AG04450 (cell line): ENCODE measurements at regions not wholly inside any gene's neighbourhood (a gene's known extent, or its start where the extent isn't known, plus 50 kb on each side); places are given as distances from the start of the nearest gene placed in this dataset.
A peak's percentile ranks its signal among the peaks of the same experiment; 100 is the strongest.

Experiments
- CTCF ChIA-PET: fragments of 300-600, 350-600 bp; formaldehyde crosslinking; extraction: SDS; loops from one replicate; lab custom pipeline; 2022; ENCODE audit warnings: antibody characterized with exemption, inconsistent platforms; lab: Charles Lee
- POLR2A ChIA-PET: fragments of 350-600 bp; formaldehyde crosslinking; extraction: SDS; loops from one replicate; lab custom pipeline; 2021; ENCODE audit warnings: antibody characterized with exemption, inconsistent platforms; lab: Yijun Ruan, JAX
- DNase-seq: peaks from one replicate; pipeline ENCODE4 v3.0.0-alpha.2; 2011; ENCODE audit warnings: low read depth, low spot score
- H3K27ac ChIP-seq: one replicate; pipeline ENCODE4 v1.5.1; 2012; ENCODE audit warnings: low read depth, low read length, control low read depth
- H3K27me3 ChIP-seq: one replicate; pipeline ENCODE4 v1.6.0; 2012; ENCODE audit warnings: low read length; ENCODE audit not compliant: control insufficient read depth, insufficient read depth
- H3K4me3 ChIP-seq: 2 replicates; pipeline ENCODE4 v1.5.1; 2011; ENCODE audit warnings: mild to moderate bottlenecking, low read depth, low read length, control low read depth
- H3K9me3 ChIP-seq: 2 replicates; pipeline ENCODE4 v1.5.1; 2012; ENCODE audit warnings: low read length; ENCODE audit not compliant: control insufficient read depth, insufficient read depth
- TF ChIP-seq, protein P1 (sequence below): IDR thresholded peaks from 2 replicates; pipeline ENCODE4 v1.5.1; 2011; ENCODE audit warnings: low read depth, low read length, control low read depth, inconsistent platforms

DNA sequence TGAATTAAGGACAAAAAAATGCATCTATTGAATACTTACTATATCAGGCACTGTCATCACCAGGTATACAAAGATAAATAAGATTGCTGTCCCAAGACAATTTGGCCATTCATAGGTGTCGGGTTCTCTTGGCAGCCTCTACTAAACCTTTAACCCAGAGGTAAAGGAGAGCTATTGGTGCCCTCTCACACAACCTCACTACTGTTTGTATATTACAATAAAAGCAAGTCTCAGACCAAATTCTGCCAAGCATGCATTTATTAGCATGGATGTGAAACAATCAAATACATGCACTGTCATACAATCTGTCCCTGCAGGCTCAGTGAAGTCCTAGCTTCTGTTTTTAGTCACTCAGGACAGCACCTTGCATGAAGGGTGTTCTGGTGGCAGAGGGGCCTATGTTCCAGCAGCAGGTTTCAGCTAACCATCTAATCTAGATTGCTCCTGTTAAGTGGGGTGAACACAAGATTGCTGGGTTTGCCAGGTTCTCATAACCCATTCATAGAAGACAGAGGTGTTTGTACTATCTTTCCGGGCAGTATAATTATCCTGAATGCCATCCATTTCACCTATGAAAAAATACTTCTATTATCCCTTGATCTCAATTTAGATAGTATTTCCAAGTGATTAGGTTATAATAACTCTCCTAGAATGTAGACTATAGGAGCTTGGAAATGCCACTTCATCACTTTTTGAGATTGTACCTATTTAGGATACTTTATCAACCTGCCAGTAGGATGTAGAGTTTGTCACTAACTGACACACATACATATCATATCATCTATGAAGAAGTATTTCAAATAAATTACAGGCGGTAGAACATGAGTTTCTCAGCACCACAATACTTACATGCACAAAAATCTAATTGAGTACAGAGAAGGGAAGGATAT is 254.0 kb upstream of the KRR1 start:
- Histone ChIP-seq H3K9me3 (no peaks in the 10 kb centered on the region), H3K27ac (no peak overlapping the region), H3K4me3 (no peak overlapping the region), H3K27me3 (no peaks in the 10 kb centered on the region)
- ChIA-PET CTCF (interaction anchor here (0.6 to 1.1 kb wide), 2 partner anchors 14 to 259 kb away, joined by 3 read pairs; no protein-coding TSS in a partner anchor), POLR2A (no interaction called here)
- no peak for DNase-seq
- TF ChIP-seq, protein P1, sequence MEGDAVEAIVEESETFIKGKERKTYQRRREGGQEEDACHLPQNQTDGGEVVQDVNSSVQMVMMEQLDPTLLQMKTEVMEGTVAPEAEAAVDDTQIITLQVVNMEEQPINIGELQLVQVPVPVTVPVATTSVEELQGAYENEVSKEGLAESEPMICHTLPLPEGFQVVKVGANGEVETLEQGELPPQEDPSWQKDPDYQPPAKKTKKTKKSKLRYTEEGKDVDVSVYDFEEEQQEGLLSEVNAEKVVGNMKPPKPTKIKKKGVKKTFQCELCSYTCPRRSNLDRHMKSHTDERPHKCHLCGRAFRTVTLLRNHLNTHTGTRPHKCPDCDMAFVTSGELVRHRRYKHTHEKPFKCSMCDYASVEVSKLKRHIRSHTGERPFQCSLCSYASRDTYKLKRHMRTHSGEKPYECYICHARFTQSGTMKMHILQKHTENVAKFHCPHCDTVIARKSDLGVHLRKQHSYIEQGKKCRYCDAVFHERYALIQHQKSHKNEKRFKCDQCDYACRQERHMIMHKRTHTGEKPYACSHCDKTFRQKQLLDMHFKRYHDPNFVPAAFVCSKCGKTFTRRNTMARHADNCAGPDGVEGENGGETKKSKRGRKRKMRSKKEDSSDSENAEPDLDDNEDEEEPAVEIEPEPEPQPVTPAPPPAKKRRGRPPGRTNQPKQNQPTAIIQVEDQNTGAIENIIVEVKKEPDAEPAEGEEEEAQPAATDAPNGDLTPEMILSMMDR: no peak

DNA sequence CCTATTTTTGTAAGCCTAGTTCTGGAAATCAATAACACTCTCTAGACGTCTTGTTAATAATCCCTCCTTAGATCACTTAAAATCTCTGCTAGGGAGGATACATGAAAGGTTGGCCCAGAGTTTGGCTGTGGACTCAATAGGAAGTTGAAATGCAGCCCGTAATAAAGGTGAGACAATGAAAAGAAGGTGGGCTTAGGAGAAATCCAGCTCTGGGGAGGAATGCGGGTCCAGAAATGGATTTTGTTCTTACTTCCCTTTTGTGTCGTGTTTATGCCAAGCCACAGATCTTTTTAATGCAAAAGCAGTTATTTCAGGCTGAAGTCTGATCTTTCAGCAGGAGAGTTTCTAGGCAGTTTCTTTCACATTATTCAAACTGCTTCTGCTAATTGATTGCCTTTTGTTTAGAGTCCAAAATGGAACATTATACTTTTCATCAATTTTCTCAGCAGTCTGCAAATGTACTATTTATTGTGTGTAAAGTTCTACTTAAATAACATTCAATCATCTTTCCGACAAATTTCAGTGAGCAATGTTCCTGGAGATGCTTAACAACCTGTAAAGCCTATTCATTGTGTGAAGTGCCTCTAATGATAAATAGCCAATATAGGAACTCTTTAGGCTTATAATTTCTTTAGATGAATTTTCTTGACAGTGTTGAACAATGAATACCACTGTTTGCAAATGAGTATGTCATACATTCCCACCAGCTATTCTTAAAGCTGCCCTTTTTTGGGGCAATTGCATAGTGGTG is 252.9 kb upstream of the KRR1 start:
- no peak overlapping the region for H3K4me3 ChIP-seq
- no peak for DNase-seq
- H3K9me3 ChIP-seq: no peaks in the 10 kb centered on the region
- ChIA-PET POLR2A (no interaction called here), CTCF (interaction anchor here (1.1 kb wide), 1 partner anchor 15 kb away, joined by 3 read pairs; no protein-coding TSS in a partner anchor)
- no peaks in the 10 kb centered on the region for H3K27me3 ChIP-seq
- TF ChIP-seq, protein P1: no peak
- H3K27ac ChIP-seq: no peak overlapping the region

DNA sequence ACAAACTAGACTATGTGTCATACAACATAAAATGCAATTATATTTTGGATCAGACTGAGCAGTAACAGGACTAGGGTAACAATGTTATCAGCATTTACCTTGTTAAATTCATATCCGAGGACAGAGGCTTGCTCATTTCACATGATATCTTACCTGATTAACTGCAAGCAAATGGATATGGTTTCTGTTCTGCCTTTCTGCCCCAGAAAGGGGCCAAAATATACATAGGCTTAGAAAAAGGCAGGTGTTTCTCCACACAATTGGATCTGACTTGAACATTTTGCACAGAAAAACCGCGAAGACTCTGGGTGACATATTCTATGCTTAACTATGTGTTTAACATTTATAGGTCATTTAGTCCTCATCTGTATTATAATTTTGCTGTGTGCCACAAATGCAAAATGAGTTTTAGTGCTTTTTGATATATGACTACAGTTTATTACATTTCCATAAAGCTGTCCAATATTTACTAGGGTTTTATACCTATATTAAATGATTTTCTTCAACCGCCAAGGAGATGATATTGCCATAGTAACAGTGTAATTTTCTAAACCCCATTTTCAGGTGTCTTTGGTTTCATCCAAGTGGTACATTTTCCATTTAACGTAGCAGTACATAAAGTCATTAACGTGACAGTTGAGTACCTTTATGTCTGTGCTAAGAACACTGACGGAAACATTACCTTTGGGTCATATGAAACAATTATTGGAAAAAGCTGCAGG is 249.3 kb upstream of the KRR1 start:
- DNase-seq: no peak
- H3K27me3 ChIP-seq: no peaks in the 10 kb centered on the region
- H3K9me3 ChIP-seq: no peaks in the 10 kb centered on the region
- CTCF ChIA-PET: no interaction called here
- POLR2A ChIA-PET: no interaction called here
- TF ChIP-seq, protein P1: no peak
- no peak overlapping the region for H3K4me3 ChIP-seq
- H3K27ac ChIP-seq: no peak overlapping the region

DNA sequence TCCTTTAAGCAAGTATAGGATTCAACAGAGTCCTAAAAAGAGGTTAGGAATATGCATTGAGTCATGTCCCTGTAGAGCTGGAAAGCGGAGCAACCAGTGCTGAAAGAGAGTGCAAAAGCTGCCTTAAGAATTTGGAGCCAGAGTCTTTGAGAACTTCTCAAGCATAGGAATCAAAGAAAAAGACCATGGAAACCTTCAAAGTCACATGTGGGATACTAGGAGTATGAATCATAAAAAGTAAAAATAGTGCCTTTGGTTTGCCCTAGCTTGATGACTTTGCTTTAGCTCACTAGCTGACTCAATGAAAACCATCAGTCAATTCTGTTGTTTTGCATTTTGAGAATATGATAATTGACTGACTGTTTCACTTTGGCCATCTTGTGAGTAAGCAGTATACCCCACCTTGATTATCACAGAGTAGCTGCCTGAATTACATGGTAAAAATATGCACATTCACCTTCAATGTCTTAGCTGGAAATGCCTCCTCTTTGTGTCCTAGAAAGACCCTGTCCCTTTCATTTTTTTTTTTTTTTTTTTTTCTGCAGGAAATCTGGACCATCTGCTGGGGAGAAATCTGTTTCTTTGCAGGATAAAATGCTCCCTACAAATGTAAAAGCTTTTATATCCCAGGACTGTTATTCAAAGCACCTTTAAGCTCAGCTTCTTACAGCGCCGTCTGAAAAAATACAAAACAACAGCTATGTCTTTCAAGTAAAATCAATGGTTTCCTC is 248.6 kb upstream of the KRR1 start:
- no peak overlapping the region for H3K4me3 ChIP-seq
- ChIA-PET POLR2A (no interaction called here), CTCF (no interaction called here)
- H3K9me3 ChIP-seq: no peaks in the 10 kb centered on the region
- DNase-seq: peak; percentile 43
- TF ChIP-seq, protein P1: no peak
- no peaks in the 10 kb centered on the region for H3K27me3 ChIP-seq
- peak overlapping the region; percentile 73 for H3K27ac ChIP-seq
